NCI-H1436 (cell line): ENCODE measurements at regions not wholly inside any gene's neighbourhood (a gene's known extent, or its start where the extent isn't known, plus 50 kb on each side); places are given as distances from the start of the nearest gene placed in this dataset.
A peak's percentile ranks its signal among the peaks of the same experiment; 100 is the strongest.
"Not testable (repeated sequence)": the region's sequence is repeated elsewhere in the genome, so short reads cannot be mapped to it uniquely, and the experiment has no call there.

Experiments
- DNase-seq: peaks from one replicate; lab custom pipeline; 2025; lab: John Stamatoyannopoulos, UW

- DNase-seq: no peak
Measured at GRCh38 chr2:67103157-67103556, 294.0 kb upstream of the ETAA1 start.

- peak; percentile 76 for DNase-seq
Measured at GRCh38 chr2:67108231-67108630, 288.9 kb upstream of the ETAA1 start.

- DNase-seq: no peak
Measured at GRCh38 chr2:67124531-67124930, 272.6 kb upstream of the ETAA1 start.

GRCh38 chr2:67130531-67131256 lies 266.4 kb upstream of the ETAA1 start:
- no peak for DNase-seq

- no peak for DNase-seq
Measured at GRCh38 chr2:67131257-67131609, 265.9 kb upstream of the ETAA1 start.

- DNase-seq: not testable (repeated sequence)
Measured at GRCh38 chr2:67132441-67132940, 264.6 kb upstream of the ETAA1 start.

GRCh38 chr2:67135208-67135607 lies 261.9 kb upstream of the ETAA1 start:
- DNase-seq: no peak

- peak; percentile 18 for DNase-seq
Measured at GRCh38 chr2:67137699-67138098, 259.4 kb upstream of the ETAA1 start.

- DNase-seq: no peak
Measured at GRCh38 chr2:67142071-67142470, 255.1 kb upstream of the ETAA1 start.

- DNase-seq: no peak
Measured at GRCh38 chr2:67142741-67143140, 254.4 kb upstream of the ETAA1 start.

- no peak for DNase-seq
Measured at GRCh38 chr2:67145851-67146250, 251.3 kb upstream of the ETAA1 start.

GRCh38 chr2:67156796-67157195 lies 240.3 kb upstream of the ETAA1 start:
- DNase-seq: no peak

GRCh38 chr2:67158718-67159117 lies 238.4 kb upstream of the ETAA1 start:
- DNase-seq: no peak

GRCh38 chr2:67159929-67160328 lies 237.2 kb upstream of the ETAA1 start:
- DNase-seq: no peak

GRCh38 chr2:67164771-67165522 lies 232.2 kb upstream of the ETAA1 start:
- DNase-seq: peak; percentile 27

- DNase-seq: no peak
Measured at GRCh38 chr2:67165523-67165990, 231.6 kb upstream of the ETAA1 start.

- DNase-seq: not testable (repeated sequence)
Measured at GRCh38 chr2:67166511-67166910, 230.6 kb upstream of the ETAA1 start.

- DNase-seq: no peak
Measured at GRCh38 chr2:67169417-67170140, 227.6 kb upstream of the ETAA1 start.

- no peak for DNase-seq
Measured at GRCh38 chr2:67179526-67179925, 217.6 kb upstream of the ETAA1 start.

- DNase-seq: no peak
Measured at GRCh38 chr2:67180841-67181240, 216.3 kb upstream of the ETAA1 start.

- no peak for DNase-seq
Measured at GRCh38 chr2:67182884-67183283, 214.2 kb upstream of the ETAA1 start.

GRCh38 chr2:67186326-67186725 lies 210.8 kb upstream of the ETAA1 start:
- no peak for DNase-seq

- DNase-seq: no peak
Measured at GRCh38 chr2:67186871-67187270, 210.3 kb upstream of the ETAA1 start.
